ENCODE measurements at regions not wholly inside any gene's neighbourhood (a gene's known extent, or its start where the extent isn't known, plus 50 kb on each side); places are given as distances from the start of the nearest gene placed in this dataset.

DNA sequence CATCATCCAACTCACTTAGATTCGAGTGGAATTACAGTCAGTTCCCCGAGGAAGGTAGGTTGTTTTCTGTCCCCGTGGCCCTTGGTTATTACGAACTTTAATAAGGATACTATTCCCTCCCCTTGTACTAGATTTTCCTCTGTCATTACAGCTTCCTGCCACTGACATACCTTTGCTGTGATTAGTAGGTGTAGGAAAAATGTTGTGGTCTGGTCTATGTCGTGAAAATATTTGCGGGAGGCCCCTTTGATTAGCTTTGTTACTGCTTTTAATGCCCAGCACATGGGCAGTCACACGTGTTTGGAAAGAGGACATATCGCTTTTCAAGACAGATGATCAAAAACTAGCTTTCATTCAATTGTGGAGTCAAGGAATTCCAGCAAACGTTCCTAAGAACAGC, 92.2 kb downstream of the GATA3 start:
- no peaks in the 10 kb centered on the region for H3K4me1 Mint-ChIP-seq (ENCODE audit: low read depth, unreplicated experiment)
- DNase-seq: no peak
- TF ChIP-seq, protein P1, sequence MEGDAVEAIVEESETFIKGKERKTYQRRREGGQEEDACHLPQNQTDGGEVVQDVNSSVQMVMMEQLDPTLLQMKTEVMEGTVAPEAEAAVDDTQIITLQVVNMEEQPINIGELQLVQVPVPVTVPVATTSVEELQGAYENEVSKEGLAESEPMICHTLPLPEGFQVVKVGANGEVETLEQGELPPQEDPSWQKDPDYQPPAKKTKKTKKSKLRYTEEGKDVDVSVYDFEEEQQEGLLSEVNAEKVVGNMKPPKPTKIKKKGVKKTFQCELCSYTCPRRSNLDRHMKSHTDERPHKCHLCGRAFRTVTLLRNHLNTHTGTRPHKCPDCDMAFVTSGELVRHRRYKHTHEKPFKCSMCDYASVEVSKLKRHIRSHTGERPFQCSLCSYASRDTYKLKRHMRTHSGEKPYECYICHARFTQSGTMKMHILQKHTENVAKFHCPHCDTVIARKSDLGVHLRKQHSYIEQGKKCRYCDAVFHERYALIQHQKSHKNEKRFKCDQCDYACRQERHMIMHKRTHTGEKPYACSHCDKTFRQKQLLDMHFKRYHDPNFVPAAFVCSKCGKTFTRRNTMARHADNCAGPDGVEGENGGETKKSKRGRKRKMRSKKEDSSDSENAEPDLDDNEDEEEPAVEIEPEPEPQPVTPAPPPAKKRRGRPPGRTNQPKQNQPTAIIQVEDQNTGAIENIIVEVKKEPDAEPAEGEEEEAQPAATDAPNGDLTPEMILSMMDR (IDR thresholded peaks at IDR 0.05; ENCODE audit: insufficient read depth in 1 of 2, low read depth in 1 of 2, low read length in 1 of 2, severe bottlenecking in 1 of 2, unreplicated experiment in 1 of 2): no peak
- H3K36me3 Mint-ChIP-seq (ENCODE audit: insufficient read depth, unreplicated experiment): no peaks in the 10 kb centered on the region
- Histone ChIP-seq H3K4me1 (no peaks in the 10 kb centered on the region), H3K36me3 (ENCODE audit: control insufficient read depth, insufficient read depth, low read length) (no peaks in the 10 kb centered on the region), H3K9me3 (no peaks in the 10 kb centered on the region), H3K27me3 (replicated peaks; ENCODE audit: control insufficient read depth, insufficient read depth, low read length) (no peaks in the 10 kb centered on the region), H3K4me3 (ENCODE audit: low read depth, low read length) (no peak overlapping the region)
- H3K9me3 Mint-ChIP-seq (ENCODE audit: unreplicated experiment): no peaks in the 10 kb centered on the region
- ChIA-PET POLR2A (no interaction called here), CTCF (no interaction called here)
- BruUV-seq (replicated peaks): no TSS peak
- H3K27me3 Mint-ChIP-seq (ENCODE audit: insufficient read depth, unreplicated experiment): no peaks in the 10 kb centered on the region
- H3K27ac Mint-ChIP-seq (ENCODE audit: unreplicated experiment): no peak overlapping the region
- no peak overlapping the region for H3K4me3 Mint-ChIP-seq (ENCODE audit: unreplicated experiment)
- intact Hi-C loops (cut with micrococcal nuclease; ENCODE audit: unreplicated experiment): no loop called here

DNA sequence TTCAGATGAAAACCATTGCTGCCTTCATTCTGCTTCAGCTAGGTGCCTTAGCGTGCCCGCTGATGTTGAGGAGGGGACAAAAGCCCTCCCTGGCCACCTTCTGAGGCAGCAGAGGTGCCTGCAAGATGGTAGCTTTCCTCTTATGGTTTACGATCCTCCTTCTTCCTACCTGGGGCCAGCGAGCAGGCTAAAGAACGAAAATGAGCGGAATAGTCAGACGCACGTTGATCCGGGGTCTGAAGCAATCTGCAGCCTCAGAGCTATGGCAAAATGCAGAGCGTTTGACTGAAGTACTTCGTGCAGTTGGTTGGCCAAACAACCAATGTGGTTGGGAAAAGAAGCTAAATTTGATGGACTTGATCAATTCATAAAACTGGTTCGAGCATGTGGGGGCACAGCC, 95.5 kb downstream of the GATA3 start:
- no peak for DNase-seq
- no peaks in the 10 kb centered on the region for H3K9me3 ChIP-seq
- CTCF ChIA-PET: interaction anchor here (0.7 kb wide), 1 partner anchor 20 kb away, joined by 4 read pairs; no protein-coding TSS in a partner anchor
- POLR2A ChIA-PET: no interaction called here
- intact Hi-C loops (cut with micrococcal nuclease; ENCODE audit: unreplicated experiment): no loop called here
- H3K36me3 ChIP-seq (ENCODE audit: control insufficient read depth, insufficient read depth, low read length): no peaks in the 10 kb centered on the region
- BruUV-seq (replicated peaks): no TSS peak
- Mint-ChIP-seq H3K27me3 (ENCODE audit: insufficient read depth, unreplicated experiment) (no peaks in the 10 kb centered on the region), H3K4me1 (ENCODE audit: low read depth, unreplicated experiment) (no peaks in the 10 kb centered on the region), H3K4me3 (ENCODE audit: unreplicated experiment) (no peak overlapping the region), H3K9me3 (ENCODE audit: unreplicated experiment) (no peaks in the 10 kb centered on the region), H3K36me3 (ENCODE audit: insufficient read depth, unreplicated experiment) (no peaks in the 10 kb centered on the region), H3K27ac (ENCODE audit: unreplicated experiment) (no peak overlapping the region)
- no peak overlapping the region for H3K4me3 ChIP-seq (ENCODE audit: low read depth, low read length)
- no peaks in the 10 kb centered on the region for H3K27me3 ChIP-seq (replicated peaks; ENCODE audit: control insufficient read depth, insufficient read depth, low read length)
- H3K4me1 ChIP-seq: no peaks in the 10 kb centered on the region
- TF ChIP-seq, protein P1 (IDR thresholded peaks at IDR 0.05; ENCODE audit: insufficient read depth in 1 of 2, low read depth in 1 of 2, low read length in 1 of 2, severe bottlenecking in 1 of 2, unreplicated experiment in 1 of 2): no peak

DNA sequence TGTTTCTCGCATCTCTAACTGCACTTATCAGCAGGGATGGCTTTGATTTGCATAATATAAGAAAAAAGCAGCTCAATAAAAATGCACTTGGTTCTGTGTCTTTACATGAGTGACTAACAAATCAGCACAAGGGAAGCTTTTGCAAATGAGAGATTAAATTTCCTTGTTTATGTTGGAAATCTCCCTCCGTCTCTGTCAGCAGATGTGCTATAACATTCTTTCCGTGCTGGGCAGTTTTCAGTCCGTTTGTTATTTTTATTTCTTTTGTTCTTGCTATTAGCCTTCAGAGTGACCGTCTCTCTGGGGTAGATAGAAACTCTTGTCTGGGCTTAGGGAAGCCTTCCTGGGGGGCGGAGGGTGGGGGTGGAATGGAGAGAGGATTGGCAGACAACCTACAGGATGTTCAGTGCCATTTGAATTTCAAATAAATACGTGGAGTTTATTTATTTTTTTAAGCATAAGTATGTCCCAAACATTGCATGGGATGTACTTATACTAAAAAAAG, 96.0 kb downstream of the GATA3 start:
- ChIA-PET POLR2A (no interaction called here), CTCF (interaction anchor here (0.7 kb wide), 1 partner anchor 21 kb away, joined by 4 read pairs; no protein-coding TSS in a partner anchor)
- Mint-ChIP-seq H3K36me3 (ENCODE audit: insufficient read depth, unreplicated experiment) (no peaks in the 10 kb centered on the region), H3K27ac (ENCODE audit: unreplicated experiment) (no peak overlapping the region), H3K4me3 (ENCODE audit: unreplicated experiment) (no peak overlapping the region), H3K9me3 (ENCODE audit: unreplicated experiment) (no peaks in the 10 kb centered on the region), H3K4me1 (ENCODE audit: low read depth, unreplicated experiment) (no peaks in the 10 kb centered on the region), H3K27me3 (ENCODE audit: insufficient read depth, unreplicated experiment) (no peaks in the 10 kb centered on the region)
- Histone ChIP-seq H3K9me3 (no peaks in the 10 kb centered on the region), H3K4me1 (no peaks in the 10 kb centered on the region), H3K36me3 (ENCODE audit: control insufficient read depth, insufficient read depth, low read length) (no peaks in the 10 kb centered on the region), H3K4me3 (ENCODE audit: low read depth, low read length) (no peak overlapping the region), H3K27me3 (replicated peaks; ENCODE audit: control insufficient read depth, insufficient read depth, low read length) (no peaks in the 10 kb centered on the region)
- no peak for DNase-seq
- TF ChIP-seq, protein P1 (IDR thresholded peaks at IDR 0.05; ENCODE audit: insufficient read depth in 1 of 2, low read depth in 1 of 2, low read length in 1 of 2, severe bottlenecking in 1 of 2, unreplicated experiment in 1 of 2): no peak
- no TSS peak for BruUV-seq (replicated peaks)
- intact Hi-C loops (cut with micrococcal nuclease; ENCODE audit: unreplicated experiment): no loop called here
